ENCODE measurements at regions not wholly inside any gene's neighbourhood (a gene's known extent, or its start where the extent isn't known, plus 50 kb on each side); places are given as distances from the start of the nearest gene placed in this dataset.

GRCh38 chr1:175871647-175872046 lies 128.3 kb upstream of the TNR start:
- DNase-seq (ENCODE audit: low spot score), result no peak
- in situ Hi-C loops (cut with MboI; ENCODE audit: low sequenced_read_pairs, unreplicated experiment), result no loop called here
- TF ChIP-seq CTCF (IDR thresholded peaks at IDR 0.05; ENCODE audit: borderline replicate concordance, control extremely low read depth, extremely low read depth, insufficient read depth, missing control alignments), result no peak

GRCh38 chr1:175870217-175870616 lies 126.8 kb upstream of the TNR start:
- no peak for TF ChIP-seq CTCF (IDR thresholded peaks at IDR 0.05; ENCODE audit: borderline replicate concordance, control extremely low read depth, extremely low read depth, insufficient read depth, missing control alignments)
- no peak for DNase-seq (ENCODE audit: low spot score)
- in situ Hi-C loops (cut with MboI; ENCODE audit: low sequenced_read_pairs, unreplicated experiment), result no loop called here

- in situ Hi-C loops (cut with MboI; ENCODE audit: low sequenced_read_pairs, unreplicated experiment), result no loop called here
- no peak for TF ChIP-seq CTCF (IDR thresholded peaks at IDR 0.05; ENCODE audit: borderline replicate concordance, control extremely low read depth, extremely low read depth, insufficient read depth, missing control alignments)
- no peak for DNase-seq (ENCODE audit: low spot score)
Observed at GRCh38 chr1:175866776-175867175, 123.4 kb upstream of the TNR start.

GRCh38 chr1:175865041-175865766 lies 121.8 kb upstream of the TNR start:
- in situ Hi-C loops (cut with MboI; ENCODE audit: low sequenced_read_pairs, unreplicated experiment), result no loop called here
- no peak for TF ChIP-seq CTCF (IDR thresholded peaks at IDR 0.05; ENCODE audit: borderline replicate concordance, control extremely low read depth, extremely low read depth, insufficient read depth, missing control alignments)
- DNase-seq (ENCODE audit: low spot score), result no peak

GRCh38 chr1:175864625-175865024 lies 121.2 kb upstream of the TNR start:
- DNase-seq (ENCODE audit: low spot score), result no peak
- in situ Hi-C loops (cut with MboI; ENCODE audit: low sequenced_read_pairs, unreplicated experiment), result no loop called here
- TF ChIP-seq CTCF (IDR thresholded peaks at IDR 0.05; ENCODE audit: borderline replicate concordance, control extremely low read depth, extremely low read depth, insufficient read depth, missing control alignments), result no peak

- TF ChIP-seq CTCF (IDR thresholded peaks at IDR 0.05; ENCODE audit: borderline replicate concordance, control extremely low read depth, extremely low read depth, insufficient read depth, missing control alignments), result no peak
- no peak for DNase-seq (ENCODE audit: low spot score)
- in situ Hi-C loops (cut with MboI; ENCODE audit: low sequenced_read_pairs, unreplicated experiment), result no loop called here
Observed at GRCh38 chr1:175864183-175864582, 120.8 kb upstream of the TNR start.
